H9 (cell line): ENCODE measurements at regions not wholly inside any gene's neighbourhood (a gene's known extent, or its start where the extent isn't known, plus 50 kb on each side); places are given as distances from the start of the nearest gene placed in this dataset.

Experiments
- DNase-seq: peaks from one replicate; pipeline ENCODE4 v3.0.0-alpha.2; 2017
- H2AFZ ChIP-seq: one replicate; pipeline ENCODE4 v1.6.1; 2013; ENCODE audit warnings: mild to moderate bottlenecking, low read length, control low read depth, moderate library complexity
- H2AK5ac ChIP-seq: 2 replicates; pipeline ENCODE4 v1.6.1; 2013; ENCODE audit warnings: low read length, control low read depth, mixed read lengths; ENCODE audit not compliant: insufficient read length
- H2BK120ac ChIP-seq: one replicate; pipeline ENCODE4 v1.6.1; 2013; ENCODE audit warnings: low read depth, mild to moderate bottlenecking, low read length, control low read depth, inconsistent platforms; ENCODE audit not compliant: poor library complexity, severe bottlenecking
- H2BK12ac ChIP-seq: 2 replicates; pipeline ENCODE4 v1.6.1; 2013; ENCODE audit warnings: low read length, control low read depth, mixed read lengths, low read depth; ENCODE audit not compliant: insufficient read length
- H2BK15ac ChIP-seq: 2 replicates; pipeline ENCODE4 v1.6.1; 2013; ENCODE audit warnings: low read depth, low read length, control low read depth
- H2BK20ac ChIP-seq: one replicate; pipeline ENCODE4 v1.6.1; 2013; ENCODE audit warnings: low read depth, mild to moderate bottlenecking, low read length, control low read depth, inconsistent platforms; ENCODE audit not compliant: poor library complexity, severe bottlenecking
- H2BK5ac ChIP-seq: 2 replicates; pipeline ENCODE4 v1.6.1; 2013; ENCODE audit warnings: low read length, control low read depth, mixed read lengths; ENCODE audit not compliant: insufficient read length
- H3K14ac ChIP-seq: 2 replicates; pipeline ENCODE4 v1.6.1; 2013; ENCODE audit warnings: low read length, control low read depth; ENCODE audit not compliant: insufficient read depth
- H3K18ac ChIP-seq: 2 replicates; pipeline ENCODE4 v1.6.1; 2013; ENCODE audit warnings: low read depth, mild to moderate bottlenecking, mixed read lengths, low read length, control low read depth; ENCODE audit not compliant: insufficient read length
- H3K23ac ChIP-seq: 2 replicates; pipeline ENCODE4 v1.6.1; 2013; ENCODE audit warnings: low read length, control low read depth, mixed read lengths, low read depth; ENCODE audit not compliant: insufficient read length
- H3K23me2 ChIP-seq: 2 replicates; pipeline ENCODE4 v1.6.1; 2013; ENCODE audit warnings: low read depth, mild to moderate bottlenecking, mixed read lengths, low read length, control low read depth; ENCODE audit not compliant: insufficient read length, poor library complexity, severe bottlenecking
- H3K27ac ChIP-seq: 2 replicates; pipeline ENCODE4 v1.5.1; 2013; ENCODE audit warnings: low read length, control low read depth, mixed read lengths, low read depth; ENCODE audit not compliant: insufficient read length
- H3K27me3 ChIP-seq: 2 replicates; pipeline ENCODE4 v1.6.1; 2013; ENCODE audit warnings: low read length, control low read depth, inconsistent platforms; ENCODE audit not compliant: insufficient read depth
- H3K4ac ChIP-seq: 2 replicates; pipeline ENCODE4 v1.6.1; 2013; ENCODE audit warnings: low read depth, mild to moderate bottlenecking, control low read depth, inconsistent platforms, low read length, moderate library complexity
- H3K4me1 ChIP-seq: 2 replicates; pipeline ENCODE4 v1.6.1; 2013; ENCODE audit warnings: low read length, control low read depth, inconsistent platforms; ENCODE audit not compliant: insufficient read depth
- H3K4me2 ChIP-seq: 2 replicates; pipeline ENCODE4 v1.6.1; 2013; ENCODE audit warnings: low read length, control low read depth, mixed read lengths; ENCODE audit not compliant: insufficient read length, insufficient read depth
- H3K56ac ChIP-seq: 2 replicates; pipeline ENCODE4 v1.6.1; 2013; ENCODE audit warnings: low read depth, mild to moderate bottlenecking, mixed read lengths, low read length, control low read depth; ENCODE audit not compliant: insufficient read length
- H3K79me1 ChIP-seq: 2 replicates; pipeline ENCODE4 v1.6.1; 2013; ENCODE audit warnings: low read depth, mild to moderate bottlenecking, moderate library complexity, low read length, control low read depth, inconsistent platforms; ENCODE audit not compliant: insufficient read depth, poor library complexity, severe bottlenecking
- H3K79me2 ChIP-seq: 2 replicates; pipeline ENCODE4 v1.6.1; 2013; ENCODE audit warnings: low read length, control low read depth, inconsistent platforms; ENCODE audit not compliant: insufficient read depth
- H3K9ac ChIP-seq: 2 replicates; pipeline ENCODE4 v1.6.1; 2013; ENCODE audit warnings: low read length, control low read depth, mixed read lengths; ENCODE audit not compliant: insufficient read length; ENCODE audit errors: extremely low read depth
- H3K9me3 ChIP-seq: one replicate; pipeline ENCODE4 v1.6.1; 2013; ENCODE audit warnings: low read depth, low read length, inconsistent platforms; ENCODE audit not compliant: control insufficient read depth
- H3T11ph ChIP-seq: one replicate; pipeline ENCODE4 v1.6.1; 2013; ENCODE audit warnings: mild to moderate bottlenecking, low read length, control low read depth, inconsistent platforms
- H4K20me1 ChIP-seq: one replicate; pipeline ENCODE4 v1.6.1; 2013; ENCODE audit not compliant: control insufficient read depth, insufficient read length, insufficient read depth
- H4K5ac ChIP-seq: 2 replicates; pipeline ENCODE4 v1.6.1; 2013; ENCODE audit warnings: low read depth, mild to moderate bottlenecking, mixed read lengths, low read length, control low read depth; ENCODE audit not compliant: insufficient read length
- H4K8ac ChIP-seq: replicated peaks from 2 replicates; pipeline ENCODE4 v1.6.1; 2013; ENCODE audit warnings: low read length, control low read depth, mixed read lengths, low read depth; ENCODE audit not compliant: insufficient read length
- H4K91ac ChIP-seq: 2 replicates; pipeline ENCODE4 v1.6.1; 2013; ENCODE audit warnings: low read depth, mild to moderate bottlenecking, moderate library complexity, mixed read lengths, low read length, control low read depth; ENCODE audit not compliant: insufficient read length
- H3K27ac Mint-ChIP-seq, 3 experiments: 2 replicates in 2 of 3; 3 replicates in 1 of 3; pipeline ENCODE4 v1.8.0; 2020 to 2021; ENCODE audit warnings: mixed read lengths in 3 of 3, mild to moderate bottlenecking in 1 of 3, moderate library complexity in 1 of 3
- H3K27me3 Mint-ChIP-seq: 2 replicates; pipeline ENCODE4 v1.8.0; 2021; ENCODE audit warnings: low read depth, mild to moderate bottlenecking, moderate library complexity, mixed read lengths
- H3K36me3 Mint-ChIP-seq, 3 experiments: 2 replicates in 2 of 3; 3 replicates in 1 of 3; pipeline ENCODE4 v1.8.0; 2020 to 2021; ENCODE audit warnings: low read depth in 3 of 3, mixed read lengths in 3 of 3; ENCODE audit not compliant: insufficient read depth in 1 of 3
- H3K4me1 Mint-ChIP-seq, 2 experiments: 2 replicates each; pipeline ENCODE4 v1.8.0; 2020; ENCODE audit warnings: mixed read lengths in 2 of 2
- H3K4me3 Mint-ChIP-seq, 2 experiments: 2 replicates in 1 of 2; 3 replicates in 1 of 2; pipeline ENCODE4 v1.8.0; 2020 to 2021; ENCODE audit warnings: mild to moderate bottlenecking in 2 of 2, mixed read lengths in 2 of 2, moderate library complexity in 1 of 2
- H3K9me3 Mint-ChIP-seq, 2 experiments: 2 replicates in 1 of 2; 3 replicates in 1 of 2; pipeline ENCODE4 v1.8.0; 2020; ENCODE audit warnings: mild to moderate bottlenecking in 2 of 2, mixed read lengths in 2 of 2, moderate library complexity in 1 of 2
- CTCF ChIP-seq: fragments of 200-600 bp; sonication (generic); conservative IDR thresholded peaks from 3 replicates; pipeline ENCODE4 v1.8.0; 2021; ENCODE audit warnings: antibody characterized with exemption, mild to moderate bottlenecking
- WGBS: extraction: QIAGEN DNeasy Blood & Tissue Kit; methylation state at CpG from one replicate; pipeline ENCODE4 v1.1.7; 2013; ENCODE audit warnings: missing lambda C conversion rate, low lambda C conversion rate, mixed read lengths; ENCODE audit not compliant: insufficient read length; ENCODE audit errors: extremely low coverage; 5-methylcytosine and 5-hydroxymethylcytosine counted together

GRCh38 chr13:72126424-72126823 lies 259.4 kb upstream of the DACH1 start:
- Histone ChIP-seq H3K4ac (no peak overlapping the region), H2AK5ac (no peak overlapping the region), H2BK5ac (no peak overlapping the region), H3K23ac (no peak overlapping the region), H3K79me1 (no peaks in the 10 kb centered on the region), H3K56ac (no peak overlapping the region), H3K4me1 (peaks cover 9% of the 10 kb centered on the region; the same call in 1 of the 2 replicates), H3K23me2 (no peaks in the 10 kb centered on the region), H4K91ac (no peak overlapping the region), H3K4me2 (no peak overlapping the region), H2AFZ (no peak overlapping the region), H3T11ph (no peak overlapping the region), H3K27me3 (no peaks in the 10 kb centered on the region), H3K27ac (no peak overlapping the region), H3K18ac (no peak overlapping the region), H3K14ac (no peak overlapping the region), H3K79me2 (no peaks in the 10 kb centered on the region), H2BK12ac (no peak overlapping the region), H2BK120ac (no peak overlapping the region), H3K9me3 (no peaks in the 10 kb centered on the region), H4K5ac (no peak overlapping the region), H3K9ac (no peak overlapping the region), H4K8ac (no peak overlapping the region), H2BK15ac (no peak overlapping the region), H4K20me1 (no peaks in the 10 kb centered on the region), H2BK20ac (no peak overlapping the region)
- Mint-ChIP-seq H3K36me3 (peaks cover 0 to 4% (median 0%) of the 10 kb centered on the region in 3 experiments; a peak in 3 of 7 replicates), H3K4me3 (no peak overlapping the region), H3K9me3 (no peaks in the 10 kb centered on the region; a peak in 1 of 5 replicates), H3K27ac (no peak overlapping the region), H3K27me3 (no peaks in the 10 kb centered on the region; the same call in 1 of the 2 replicates), H3K4me1 (peaks cover 19% of the 10 kb centered on the region in 2 experiments)
- no peak for TF ChIP-seq CTCF
- no CpG with 5 or more reads among the region's 2 CpGs for WGBS
- no peak for DNase-seq
